Transverse colon (tissue), 3 donors: ENCODE measurements at regions not wholly inside any gene's neighbourhood (a gene's known extent, or its start where the extent isn't known, plus 50 kb on each side); places are given as distances from the start of the nearest gene placed in this dataset.

ENCODE experiments used
- CTCF ChIP-seq, 5 experiments: fragments of 200-600 bp in 3 of 5; fragments of 450-650 bp in 2 of 5; sonication (generic) in 3 of 5; IDR thresholded peaks; 1 replicate in 2 of 5; 2 replicates in 3 of 5; pipeline ENCODE4 v1.5.1; 2016 to 2017; ENCODE audit warnings: antibody characterized with exemption in 5 of 5, inconsistent platforms in 3 of 5, mild to moderate bottlenecking in 2 of 5, moderate library complexity in 1 of 5
- POLR2A ChIP-seq: fragments of 450-650 bp; IDR thresholded peaks from one replicate; pipeline ENCODE4 v1.6.1; 2016; ENCODE audit warnings: antibody characterized with exemption, mild to moderate bottlenecking, moderate library complexity

GRCh38 chr14:30275604-30276003, 283.4 kb upstream of the G2E3 start:
- TF ChIP-seq POLR2A, result no peak
- TF ChIP-seq CTCF (IDR thresholded peaks at IDR 0.05), result no peak
